AG09309 (cell line): ENCODE measurements at regions not wholly inside any gene's neighbourhood (a gene's known extent, or its start where the extent isn't known, plus 50 kb on each side); places are given as distances from the start of the nearest gene placed in this dataset.

Experiments
- DNase-seq: peaks from one replicate; pipeline ENCODE4 v3.0.0-alpha.2; 2010; ENCODE audit warnings: low read depth
- H3K4me3 ChIP-seq: 2 replicates; pipeline ENCODE4 v1.5.1; 2011; ENCODE audit warnings: mild to moderate bottlenecking, low read depth, low read length, moderate library complexity; ENCODE audit not compliant: control insufficient read depth
- CTCF ChIP-seq: IDR thresholded peaks from 2 replicates; pipeline ENCODE4 v1.5.1; 2011; ENCODE audit warnings: mild to moderate bottlenecking, low read depth, low read length, inconsistent platforms; ENCODE audit not compliant: insufficient read depth, control insufficient read depth; ENCODE audit errors: missing control alignments

GRCh38 chr20:46798430-46798829, 89.0 kb downstream of the SLC2A10 start:
- H3K4me3 ChIP-seq, result no peak overlapping the region
- DNase-seq, result no peak
- TF ChIP-seq CTCF, result no peak

GRCh38 chr20:46799781-46800408, 90.4 kb downstream of the SLC2A10 start:
- H3K4me3 ChIP-seq, result no peak overlapping the region
- no peak for TF ChIP-seq CTCF
- no peak for DNase-seq

GRCh38 chr20:46800409-46800804, 91.0 kb downstream of the SLC2A10 start:
- DNase-seq, result no peak
- H3K4me3 ChIP-seq, result no peak overlapping the region
- TF ChIP-seq CTCF, result no peak

GRCh38 chr20:46801003-46801702, 91.7 kb downstream of the SLC2A10 start:
- no peak for TF ChIP-seq CTCF
- no peak overlapping the region for H3K4me3 ChIP-seq
- no peak for DNase-seq

GRCh38 chr20:46802722-46803121, 91.9 kb upstream of the EYA2 start:
- no peak for DNase-seq
- TF ChIP-seq CTCF, result no peak

GRCh38 chr20:46803123-46804020, 91.3 kb upstream of the EYA2 start:
- no peak overlapping the region for H3K4me3 ChIP-seq
- DNase-seq, result no peak
- TF ChIP-seq CTCF, result no peak

More at GRCh38 chr20:46802722-46803121, 91.9 kb upstream of the EYA2 start:
- no peak overlapping the region for H3K4me3 ChIP-seq
